LoVo (cell line): ENCODE measurements at regions not wholly inside any gene's neighbourhood (a gene's known extent, or its start where the extent isn't known, plus 50 kb on each side); places are given as distances from the start of the nearest gene placed in this dataset.

Experiments
- DNase-seq: peaks from one replicate; pipeline ENCODE4 v3.0.0-alpha.2; 2016; ENCODE audit warnings: low spot score

GRCh38 chr11:16434036-16434435, 77.7 kb upstream of the SOX6 start:
- DNase-seq = no peak

- no peak for DNase-seq
Observed at GRCh38 chr11:16430674-16431073, 74.3 kb upstream of the SOX6 start.

- no peak for DNase-seq
Observed at GRCh38 chr11:16421826-16422225, 65.5 kb upstream of the SOX6 start.

GRCh38 chr11:16418428-16419097, 62.2 kb upstream of the SOX6 start:
- DNase-seq = no peak

GRCh38 chr11:16412525-16413172, 56.3 kb upstream of the SOX6 start:
- DNase-seq = no peak

GRCh38 chr11:16410479-16410878, 54.1 kb upstream of the SOX6 start:
- no peak for DNase-seq

GRCh38 chr11:16408619-16409018, 52.3 kb upstream of the SOX6 start:
- no peak for DNase-seq

- no peak for DNase-seq
Observed at GRCh38 chr11:16406226-16406625, 49.9 kb upstream of the SOX6 start.
